HEK293 (cell line): ENCODE measurements at regions not wholly inside any gene's neighbourhood (a gene's known extent, or its start where the extent isn't known, plus 50 kb on each side); places are given as distances from the start of the nearest gene placed in this dataset.
"Not testable (repeated sequence)": the region's sequence is repeated elsewhere in the genome, so short reads cannot be mapped to it uniquely, and the experiment has no call there.

Experiments
- CTCF ChIA-PET: fragments of 350-600 bp; formaldehyde crosslinking; extraction: SDS; loops from one replicate; lab custom pipeline; 2021; ENCODE audit warnings: antibody characterized with exemption; lab: Yijun Ruan, JAX
- POLR2A ChIA-PET: fragments of 300-600 bp; formaldehyde crosslinking; extraction: SDS; loops from one replicate; lab custom pipeline; 2020; ENCODE audit warnings: antibody characterized with exemption, inconsistent platforms; lab: Yijun Ruan, JAX
- H3K27ac ChIP-seq: fragments of 200-500 bp; sonication (Bioruptor generic); 2 replicates; pipeline ENCODE4 v1.5.1; 2014; ENCODE audit warnings: low read depth, low read length, control low read depth, inconsistent platforms; ENCODE audit errors: extremely low read depth
- H3K36me3 ChIP-seq, 2 experiments: fragments of 200-500 bp in 1 of 2; sonication (Bioruptor generic) in 1 of 2; 1 replicate in 1 of 2; 2 replicates in 1 of 2; pipeline ENCODE4 v1.5.1; 2014 to 2017; ENCODE audit warnings: inconsistent platforms in 2 of 2, low read length in 2 of 2; ENCODE audit not compliant: control insufficient read depth in 2 of 2, insufficient read depth in 1 of 2
- H3K4me1 ChIP-seq: fragments of 200-500 bp; sonication (Bioruptor generic); 2 replicates; pipeline ENCODE4 v1.5.1; 2014; ENCODE audit warnings: mild to moderate bottlenecking, low read length, inconsistent platforms; ENCODE audit not compliant: control insufficient read depth, insufficient read depth
- H3K4me3 ChIP-seq: 2 replicates; pipeline ENCODE4 v1.5.1; 2011; ENCODE audit warnings: low read depth, mild to moderate bottlenecking, control low read depth, low read length, moderate library complexity
- H3K9me3 ChIP-seq: fragments of 200-500 bp; sonication (Bioruptor generic); 2 replicates; pipeline ENCODE4 v1.5.1; 2014; ENCODE audit warnings: low read depth, low read length, inconsistent platforms; ENCODE audit not compliant: control insufficient read depth, insufficient read depth
- GLI4 ChIP-seq: fragments of 450-650 bp; formaldehyde crosslinking; IDR thresholded peaks from 2 replicates; pipeline ENCODE4 v1.5.1; 2016; ENCODE audit warnings: missing biosample characterization, missing genetic modification characterization
- MEIS1 ChIP-seq: sonication (generic); formaldehyde crosslinking; IDR thresholded peaks from 2 replicates; pipeline ENCODE4 v1.8.1; 2022; ENCODE audit warnings: missing genetic modification reagents, mild to moderate bottlenecking, borderline replicate concordance
- PRDM6 ChIP-seq: fragments of 450-650 bp; formaldehyde crosslinking; IDR thresholded peaks from 2 replicates; pipeline ENCODE4 v1.5.1; 2017; ENCODE audit warnings: missing biosample characterization, missing genetic modification characterization
- SCRT1 ChIP-seq: fragments of 450-650 bp; formaldehyde crosslinking; IDR thresholded peaks from 2 replicates; pipeline ENCODE4 v1.5.1; 2016; ENCODE audit warnings: missing biosample characterization, missing genetic modification characterization, borderline replicate concordance
- WT1 ChIP-seq: fragments of 450-650 bp; formaldehyde crosslinking; IDR thresholded peaks from 2 replicates; pipeline ENCODE4 v1.5.1; 2016; ENCODE audit warnings: missing biosample characterization, missing genetic modification characterization
- YY2 ChIP-seq: fragments of 450-650 bp; formaldehyde crosslinking; IDR thresholded peaks from 2 replicates; pipeline ENCODE4 v1.5.1; 2016; ENCODE audit warnings: missing biosample characterization, missing genetic modification characterization
- ZBTB21 ChIP-seq: fragments of 450-650 bp; formaldehyde crosslinking; IDR thresholded peaks from 2 replicates; pipeline ENCODE4 v1.5.1; 2017; ENCODE audit warnings: missing biosample characterization, missing genetic modification characterization
- ZNF155 ChIP-seq: fragments of 450-650 bp; formaldehyde crosslinking; IDR thresholded peaks from 2 replicates; pipeline ENCODE4 v1.5.1; 2016; ENCODE audit warnings: missing biosample characterization, missing genetic modification characterization
- ZNF280C ChIP-seq: fragments of 450-650 bp; formaldehyde crosslinking; IDR thresholded peaks from 2 replicates; pipeline ENCODE4 v1.5.1; 2016; ENCODE audit warnings: missing biosample characterization, missing genetic modification characterization
- ZNF302 ChIP-seq: fragments of 450-650 bp; formaldehyde crosslinking; IDR thresholded peaks from 2 replicates; pipeline ENCODE4 v1.5.1; 2016; ENCODE audit warnings: missing biosample characterization, missing genetic modification characterization, low read depth
- ZNF426 ChIP-seq: fragments of 450-650 bp; formaldehyde crosslinking; IDR thresholded peaks from 2 replicates; pipeline ENCODE4 v1.5.1; 2017; ENCODE audit warnings: missing biosample characterization, missing genetic modification characterization, mild to moderate bottlenecking, inconsistent platforms, moderate library complexity
- ZNF433 ChIP-seq: fragments of 450-650 bp; formaldehyde crosslinking; IDR thresholded peaks from 2 replicates; pipeline ENCODE4 v1.5.1; 2016; ENCODE audit warnings: missing biosample characterization, missing genetic modification characterization, low read depth
- ZNF449 ChIP-seq: fragments of 450-650 bp; formaldehyde crosslinking; IDR thresholded peaks from 2 replicates; pipeline ENCODE4 v1.5.1; 2017; ENCODE audit warnings: missing biosample characterization, mild to moderate bottlenecking, missing genetic modification characterization, moderate library complexity
- ZNF514 ChIP-seq: fragments of 450-650 bp; formaldehyde crosslinking; IDR thresholded peaks from 2 replicates; pipeline ENCODE4 v1.5.1; 2016; ENCODE audit warnings: missing biosample characterization, missing genetic modification characterization
- ZNF558 ChIP-seq: fragments of 450-650 bp; formaldehyde crosslinking; IDR thresholded peaks from 2 replicates; pipeline ENCODE4 v1.5.1; 2016; ENCODE audit warnings: missing biosample characterization, missing genetic modification characterization
- ZNF561 ChIP-seq: fragments of 450-650 bp; IDR thresholded peaks from 2 replicates; pipeline ENCODE4 v1.5.1; 2018; ENCODE audit warnings: missing biosample characterization, missing genetic modification characterization, borderline replicate concordance
- ZNF654 ChIP-seq: fragments of 450-650 bp; formaldehyde crosslinking; IDR thresholded peaks from 2 replicates; pipeline ENCODE4 v1.5.1; 2016; ENCODE audit warnings: low read depth, missing biosample characterization, missing genetic modification characterization
- ZNF658 ChIP-seq: fragments of 450-650 bp; formaldehyde crosslinking; IDR thresholded peaks from 2 replicates; pipeline ENCODE4; 2016; ENCODE audit warnings: missing biosample characterization, missing genetic modification characterization
- ZNF704 ChIP-seq: fragments of 450-650 bp; formaldehyde crosslinking; IDR thresholded peaks from 2 replicates; pipeline ENCODE4 v1.5.1; 2016; ENCODE audit warnings: missing biosample characterization, missing genetic modification characterization
- ZNF747 ChIP-seq: fragments of 450-650 bp; formaldehyde crosslinking; IDR thresholded peaks from 2 replicates; pipeline ENCODE4 v1.5.1; 2016; ENCODE audit warnings: missing biosample characterization, missing genetic modification characterization
- ZNF830 ChIP-seq: fragments of 450-650 bp; IDR thresholded peaks from 2 replicates; pipeline ENCODE4 v1.5.0; 2018; ENCODE audit warnings: missing biosample characterization, missing genetic modification characterization, low read depth, mild to moderate bottlenecking, moderate library complexity
- ZXDB ChIP-seq: fragments of 450-650 bp; formaldehyde crosslinking; IDR thresholded peaks from 2 replicates; pipeline ENCODE4 v1.5.1; 2016; ENCODE audit warnings: missing biosample characterization, missing genetic modification characterization

- H3K36me3 ChIP-seq = no peaks in the 10 kb centered on the region
- no peak overlapping the region for H3K4me3 ChIP-seq
- ChIA-PET POLR2A (no interaction called here), CTCF (interaction anchor here (0.5 to 1.4 kb wide), 6 partner anchors 18 to 1631 kb away, joined by 3 to 6 read pairs (median 4); no protein-coding TSS in a partner anchor)
- no peak overlapping the region for H3K27ac ChIP-seq
- no peaks in the 10 kb centered on the region for H3K9me3 ChIP-seq
- no peak for TF ChIP-seq ZNF654
- TF ChIP-seq ZXDB (tag by site-specific recombination) = no peak
- no peak for TF ChIP-seq MEIS1
- TF ChIP-seq ZNF704 = no peak
- H3K4me1 ChIP-seq = peaks cover 4% of the 10 kb centered on the region; the same call in 1 of the 2 replicates
Measured at GRCh38 chr5:143629871-143630659, 181.9 kb upstream of the HMHB1 start.

GRCh38 chr5:143625048-143625447, 186.9 kb upstream of the HMHB1 start:
- CTCF ChIA-PET = interaction anchor here (0.8 kb wide), 1 partner anchor 36 kb away, joined by 3 read pairs; no protein-coding TSS in a partner anchor
- POLR2A ChIA-PET, H3K36me3 ChIP-seq, H3K27ac ChIP-seq, H3K4me1 ChIP-seq, H3K9me3 ChIP-seq, H3K4me3 ChIP-seq: not testable (repeated sequence)

- TF ChIP-seq PRDM6 (tag by site-specific recombination) (no peak), ZNF155 (tag by site-specific recombination) (no peak), GLI4 (tag by site-specific recombination) (no peak), ZNF830 (no peak), ZNF302 (tag by site-specific recombination) (no peak), ZNF280C (no peak), WT1 (tag by site-specific recombination) (no peak), ZNF561 (tag by site-specific recombination) (no peak), ZNF658 (tag by site-specific recombination) (no peak), SCRT1 (no peak), YY2 (no peak), ZNF426 (tag by site-specific recombination) (no peak), MEIS1 (no peak), ZNF747 (tag by site-specific recombination) (no peak), ZNF449 (tag by site-specific recombination) (no peak), ZNF558 (tag by site-specific recombination) (no peak), ZNF514 (tag by site-specific recombination) (no peak), ZNF433 (tag by site-specific recombination) (no peak), ZBTB21 (tag by site-specific recombination) (no peak)
- POLR2A ChIA-PET = no interaction called here
- no peaks in the 10 kb centered on the region for H3K9me3 ChIP-seq
- no peak overlapping the region for H3K4me3 ChIP-seq
- H3K27ac ChIP-seq = no peak overlapping the region
- H3K4me1 ChIP-seq = no peaks in the 10 kb centered on the region
- H3K36me3 ChIP-seq = no peaks in the 10 kb centered on the region
- CTCF ChIA-PET = interaction anchor here (0.6 kb wide), 1 partner anchor 1776 kb away, joined by 3 read pairs; no protein-coding TSS in a partner anchor
Measured at GRCh38 chr5:143624465-143624864, 187.5 kb upstream of the HMHB1 start.
